Iris pigment epithelial cell (primary cell): ENCODE measurements at regions not wholly inside any gene's neighbourhood (a gene's known extent, or its start where the extent isn't known, plus 50 kb on each side); places are given as distances from the start of the nearest gene placed in this dataset.
"Not testable (repeated sequence)": the region's sequence is repeated elsewhere in the genome, so short reads cannot be mapped to it uniquely, and the experiment has no call there.

ENCODE experiments used
- DNase-seq: peaks from one replicate; pipeline ENCODE4 v3.0.0-alpha.2; 2011; ENCODE audit warnings: low read depth

- not testable (repeated sequence) for DNase-seq
Observed at GRCh38 chr6:82816243-82816642, 249.4 kb downstream of the UBE3D start.

GRCh38 chr6:82818727-82819126 lies 246.9 kb downstream of the UBE3D start:
- DNase-seq = peak; percentile 37

GRCh38 chr6:82823361-82823760 lies 242.3 kb downstream of the UBE3D start:
- DNase-seq = no peak

- no peak for DNase-seq
Observed at GRCh38 chr6:82832811-82833210, 232.8 kb downstream of the UBE3D start.

- DNase-seq = no peak
Observed at GRCh38 chr6:82833481-82833880, 232.2 kb downstream of the UBE3D start.

GRCh38 chr6:82836022-82836575 lies 229.5 kb downstream of the UBE3D start:
- DNase-seq = no peak

GRCh38 chr6:82840571-82840970 lies 225.1 kb downstream of the UBE3D start:
- peak; percentile 28 for DNase-seq

GRCh38 chr6:82841309-82841708 lies 224.3 kb downstream of the UBE3D start:
- DNase-seq = no peak
